NOMO-1 (cell line): ENCODE measurements at regions not wholly inside any gene's neighbourhood (a gene's known extent, or its start where the extent isn't known, plus 50 kb on each side); places are given as distances from the start of the nearest gene placed in this dataset.
"Not testable (repeated sequence)": the region's sequence is repeated elsewhere in the genome, so short reads cannot be mapped to it uniquely, and the experiment has no call there.

Experiments used
- DNase-seq, 2 experiments: peaks; one replicate each; lab custom pipeline; 2025; ENCODE audit not compliant: unreplicated experiment in 2 of 2; lab: John Stamatoyannopoulos, UW

DNA sequence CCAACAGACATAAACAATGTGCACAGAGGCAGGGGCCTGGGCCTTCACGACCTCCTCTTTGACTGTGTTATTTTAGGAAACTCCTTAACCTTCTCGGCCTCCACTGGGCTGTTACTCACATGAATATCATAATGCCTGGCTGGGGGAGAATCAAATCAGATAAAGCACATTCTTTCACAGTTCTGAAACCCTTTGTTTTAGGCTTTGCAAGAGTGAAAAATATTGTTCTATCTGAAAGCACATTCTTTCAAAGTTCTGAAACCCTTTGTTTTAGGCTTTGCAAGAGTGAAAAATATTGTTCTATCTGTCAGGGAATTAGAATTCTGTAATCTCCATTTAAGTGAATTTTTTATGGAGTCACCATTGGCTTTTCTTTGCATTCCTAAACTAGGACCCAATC, 50.7 kb upstream of the SYNDIG1 start:
- no peak for DNase-seq

DNA sequence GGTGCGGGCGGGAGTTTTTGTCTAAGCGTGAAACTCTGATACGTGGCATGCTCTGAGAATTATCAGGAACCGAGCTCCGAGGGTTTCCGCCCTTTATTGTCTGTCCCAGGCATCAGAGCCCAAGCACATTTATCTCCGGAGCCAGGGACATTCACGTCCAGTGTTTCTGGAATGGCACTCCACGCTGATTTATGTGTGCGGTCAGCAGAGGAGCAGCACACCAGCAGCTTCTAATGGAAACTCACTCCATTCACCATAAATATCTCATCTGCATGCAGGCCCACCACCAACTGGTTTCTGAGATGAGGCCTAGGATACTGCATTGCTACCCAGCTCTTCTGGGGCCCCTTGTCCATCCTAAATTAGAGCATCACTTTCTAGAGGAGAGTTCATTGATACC, 51.9 kb upstream of the SYNDIG1 start:
- no peak for DNase-seq

DNA sequence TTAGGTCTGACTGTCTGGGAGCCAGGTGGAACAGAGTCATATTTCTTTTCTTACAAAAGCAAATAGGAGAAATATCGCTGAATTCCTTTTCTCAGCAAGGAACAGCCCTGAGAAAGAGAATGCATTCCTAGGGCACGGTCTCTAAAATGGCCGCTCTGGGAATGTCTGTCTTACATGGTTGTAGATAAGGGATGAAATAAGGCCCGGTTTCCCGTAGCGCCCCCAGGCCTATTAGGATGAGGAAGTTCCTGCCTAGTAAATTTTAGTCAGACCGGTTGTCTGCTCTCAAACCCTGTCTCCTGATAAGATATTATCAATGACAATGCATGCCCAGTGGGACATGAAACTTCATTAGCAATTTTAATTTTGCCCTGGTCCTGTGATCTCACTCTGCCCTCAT, 54.0 kb upstream of the SYNDIG1 start:
- not testable (repeated sequence) for DNase-seq

DNA sequence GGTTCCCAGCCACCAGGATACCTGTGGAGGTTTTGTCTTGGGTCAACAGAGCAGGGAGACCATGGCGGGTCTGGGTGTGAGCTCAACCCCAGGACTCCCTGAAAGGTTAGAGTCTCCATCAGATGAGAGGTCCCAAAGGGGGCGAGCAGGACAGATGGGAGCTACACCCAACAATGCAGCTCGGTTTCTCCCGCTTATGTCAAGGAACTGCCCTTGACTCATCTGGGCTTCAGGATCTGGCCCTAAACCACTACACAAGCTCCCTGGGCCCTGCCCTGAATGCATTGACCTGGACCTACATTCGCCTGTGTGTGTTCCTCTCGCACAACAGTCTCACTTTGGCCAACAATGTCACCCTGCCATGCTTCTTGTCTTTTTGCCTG, 57.6 kb upstream of the SYNDIG1 start:
- DNase-seq = no peak

DNA sequence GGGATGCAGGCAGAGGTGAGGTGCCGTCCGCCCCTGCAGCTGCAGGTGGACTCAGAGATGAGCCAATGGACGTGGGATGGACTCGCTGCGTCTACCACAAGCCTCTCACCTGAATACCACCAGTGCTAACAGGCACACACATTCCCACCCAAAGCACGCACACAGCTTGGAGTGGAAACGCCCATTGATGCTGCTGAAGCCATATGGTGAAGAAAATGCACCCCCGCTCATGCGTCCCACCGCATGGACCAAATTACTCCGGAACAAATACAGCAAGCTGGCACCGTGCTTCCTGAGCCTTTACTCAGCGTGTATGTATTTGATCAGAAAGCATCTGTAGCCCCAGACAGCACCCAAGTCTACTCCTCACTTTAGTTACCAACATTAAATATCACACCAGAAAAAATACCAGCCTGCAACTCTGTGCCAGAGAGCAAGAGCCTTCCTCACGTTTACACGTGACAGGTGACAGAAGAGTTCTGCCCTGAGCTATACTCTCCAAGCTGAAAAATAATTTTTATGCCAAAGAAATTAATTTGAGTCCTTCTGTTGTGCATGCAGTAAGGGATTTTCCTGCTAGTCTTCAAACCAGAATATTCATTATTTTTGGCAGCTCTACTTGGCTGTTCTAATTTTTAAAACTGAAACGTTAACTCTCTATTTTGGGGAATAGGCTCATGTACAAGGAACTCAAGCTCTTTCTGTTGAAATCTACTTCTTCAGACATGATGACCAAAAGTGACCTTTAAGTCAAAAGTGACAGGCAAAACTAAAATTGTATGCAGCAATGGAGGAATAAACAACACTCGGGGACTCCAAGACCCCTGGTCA, 58.2 kb upstream of the SYNDIG1 start:
- no peak for DNase-seq

DNA sequence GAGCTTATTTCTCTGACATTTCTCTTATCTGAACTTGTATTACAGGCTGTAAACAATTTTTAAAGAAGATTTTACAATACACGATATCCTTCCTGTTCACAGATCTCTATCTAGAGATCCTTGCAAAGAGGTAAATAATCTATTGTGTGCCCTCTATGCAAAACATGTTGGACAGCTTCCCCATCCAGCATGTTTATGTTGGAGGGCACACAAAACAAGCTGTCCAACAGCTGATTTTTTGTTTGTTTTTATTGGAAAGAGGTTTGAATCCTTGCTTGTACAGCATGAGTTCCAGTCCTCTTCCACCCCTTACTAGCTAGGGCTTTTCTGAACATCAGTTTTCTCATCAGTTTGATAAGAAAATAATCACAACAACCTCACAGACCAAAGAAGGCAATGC, 62.3 kb upstream of the SYNDIG1 start:
- no peak for DNase-seq

DNA sequence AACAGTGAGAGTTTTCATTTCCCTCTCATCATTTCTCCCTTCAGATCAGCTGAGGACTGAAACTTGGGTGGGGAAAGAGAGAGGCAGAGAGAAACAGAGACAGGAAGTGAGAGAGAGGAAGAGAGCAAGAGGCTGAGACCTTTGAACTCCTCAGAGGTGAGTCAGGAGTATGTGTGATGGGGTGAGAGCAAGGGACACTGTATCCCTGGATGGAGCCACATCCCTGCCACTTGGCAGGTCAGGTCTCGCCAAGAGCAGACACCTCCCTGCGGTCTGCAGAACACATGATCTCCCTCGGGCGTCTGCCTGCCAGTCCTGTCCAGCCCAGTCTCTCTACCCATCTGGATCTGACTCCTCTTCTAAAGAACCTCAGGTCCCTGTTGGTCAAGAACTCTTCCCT, 62.7 kb upstream of the SYNDIG1 start:
- no peak for DNase-seq

DNA sequence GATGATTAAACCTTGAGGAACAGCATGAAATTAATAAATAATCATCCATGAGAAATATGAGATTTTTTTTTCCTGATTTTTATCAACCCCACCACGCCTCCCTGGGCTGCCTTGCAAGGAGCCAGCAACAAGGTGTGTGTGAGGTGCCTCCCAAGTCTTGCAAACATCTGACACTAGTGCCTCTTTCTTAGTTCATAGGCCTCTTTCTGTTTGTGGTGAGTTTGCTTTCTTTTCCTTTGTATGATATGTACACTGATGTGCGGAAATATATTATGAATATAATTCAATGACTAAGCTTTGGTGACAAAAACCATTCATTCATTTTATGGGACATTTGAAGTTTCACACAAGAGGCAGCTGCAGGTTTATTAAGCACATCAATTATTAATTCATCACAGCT, 63.2 kb upstream of the SYNDIG1 start:
- no peak for DNase-seq

DNA sequence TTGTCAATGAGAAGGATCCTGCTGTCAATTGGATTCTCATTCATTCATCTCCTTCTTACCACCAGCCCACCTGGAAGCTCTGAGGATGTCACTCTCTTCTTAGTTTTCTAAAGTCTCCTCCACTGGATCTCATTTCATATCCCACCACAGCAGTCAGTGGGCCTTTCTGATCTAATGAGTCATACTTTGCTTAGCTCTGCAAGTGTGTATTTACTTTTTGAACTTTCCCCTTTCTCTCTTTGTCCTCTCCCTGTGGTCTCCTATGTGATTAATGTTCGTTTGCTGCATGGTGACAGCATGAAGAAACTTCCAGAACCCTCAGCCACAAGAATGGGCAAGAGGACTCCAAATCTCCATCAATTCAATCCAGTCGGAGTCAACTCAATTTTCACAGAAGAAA, 63.6 kb upstream of the SYNDIG1 start:
- DNase-seq = no peak

DNA sequence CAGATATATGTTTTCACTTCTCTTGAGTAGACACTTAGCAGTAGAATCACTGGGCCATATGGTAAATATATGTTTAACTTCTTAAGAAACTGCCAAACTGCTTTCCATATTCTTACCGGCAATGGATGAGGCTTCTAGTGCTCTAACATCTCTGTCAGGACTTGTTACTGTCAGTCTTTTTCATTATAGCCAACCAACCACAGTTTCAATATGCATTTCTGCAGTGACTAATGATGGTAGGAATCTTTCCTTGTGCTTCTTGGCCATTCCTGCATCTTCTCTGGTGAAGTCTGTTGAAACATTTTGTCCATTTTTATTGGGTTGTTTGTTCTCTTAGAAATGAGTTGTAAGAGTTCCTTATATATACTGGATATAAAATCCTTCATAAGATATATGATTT, 66.0 kb upstream of the SYNDIG1 start:
- no peak for DNase-seq

DNA sequence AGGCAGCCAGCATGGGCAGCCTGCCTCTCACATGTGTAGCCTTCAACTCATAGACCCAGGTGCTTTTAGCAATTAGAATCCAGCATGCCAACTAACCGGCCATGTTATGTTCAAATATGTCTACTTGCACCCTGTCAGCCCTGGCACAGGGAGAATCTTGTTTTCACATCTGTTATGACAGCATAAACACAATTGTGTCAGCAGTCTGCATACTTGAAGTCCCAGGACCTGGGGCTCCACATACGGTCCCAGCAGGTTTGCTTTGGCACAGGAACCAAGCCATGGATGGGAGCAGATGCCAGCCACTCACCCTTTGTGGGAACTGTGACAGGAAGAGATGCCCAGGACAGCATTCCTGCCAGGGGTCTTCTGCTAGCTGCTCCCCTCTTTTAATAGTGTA, 67.2 kb upstream of the SYNDIG1 start:
- no peak for DNase-seq

DNA sequence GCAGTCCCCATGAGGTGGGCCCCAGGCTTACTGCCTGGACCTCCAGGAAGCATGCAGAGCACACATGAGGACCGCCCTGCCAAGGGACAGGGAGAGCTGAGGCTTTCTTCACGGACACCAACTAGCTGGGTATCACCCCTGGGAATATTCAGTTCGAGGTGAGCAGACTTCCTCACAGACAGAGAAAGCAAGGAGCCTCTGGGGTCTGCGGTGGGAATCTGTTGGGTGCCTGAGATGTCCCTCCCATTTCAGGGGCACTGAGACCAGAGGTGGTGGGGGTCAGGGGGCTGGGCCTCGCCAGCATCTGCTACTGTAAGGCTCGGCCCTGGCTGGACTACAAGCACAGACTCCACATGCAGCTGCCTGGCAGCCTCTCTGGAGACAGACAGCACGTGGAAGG, 74.3 kb upstream of the SYNDIG1 start:
- no peak for DNase-seq

DNA sequence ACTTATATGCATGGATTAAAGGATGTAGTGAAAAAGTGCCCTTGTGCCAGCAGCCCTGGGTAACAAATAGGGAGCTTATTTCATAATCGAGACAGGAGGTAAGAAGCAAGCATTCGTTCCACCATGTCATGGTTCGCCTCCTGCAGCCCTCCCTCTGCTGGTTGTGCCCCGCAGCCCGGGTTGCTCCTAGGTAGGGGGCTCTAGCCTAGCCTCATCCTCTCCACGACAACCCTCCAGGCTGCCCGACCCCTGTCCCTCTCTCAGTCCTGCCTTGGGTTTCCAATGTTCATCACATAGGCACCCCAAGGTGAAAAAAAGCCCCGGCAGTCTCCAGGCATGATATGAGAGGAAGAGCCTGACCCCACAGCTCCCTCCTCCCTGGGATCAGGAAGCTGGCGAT, 75.5 kb upstream of the SYNDIG1 start:
- DNase-seq = no peak

DNA sequence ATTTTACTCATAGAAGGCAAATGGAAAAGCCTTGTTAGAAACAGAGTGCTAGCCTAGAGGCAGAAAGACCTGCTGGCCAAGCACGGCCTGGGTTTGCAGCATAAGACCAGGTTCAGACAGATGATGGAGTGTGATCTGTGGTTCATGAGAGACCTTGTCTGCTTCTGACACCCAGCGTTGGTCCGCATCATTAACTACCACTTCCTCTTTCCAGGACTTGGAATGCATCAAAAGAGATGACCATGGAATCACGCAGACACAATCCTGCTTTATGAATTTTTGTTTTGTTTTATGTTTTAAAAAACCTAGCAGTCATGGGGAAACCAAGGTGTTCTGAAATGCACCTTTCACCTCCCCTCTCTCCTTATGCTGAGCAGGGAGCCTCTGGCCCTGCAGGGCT, 76.8 kb upstream of the SYNDIG1 start:
- peak in 1 of 2 experiments; percentile 7 for DNase-seq

DNA sequence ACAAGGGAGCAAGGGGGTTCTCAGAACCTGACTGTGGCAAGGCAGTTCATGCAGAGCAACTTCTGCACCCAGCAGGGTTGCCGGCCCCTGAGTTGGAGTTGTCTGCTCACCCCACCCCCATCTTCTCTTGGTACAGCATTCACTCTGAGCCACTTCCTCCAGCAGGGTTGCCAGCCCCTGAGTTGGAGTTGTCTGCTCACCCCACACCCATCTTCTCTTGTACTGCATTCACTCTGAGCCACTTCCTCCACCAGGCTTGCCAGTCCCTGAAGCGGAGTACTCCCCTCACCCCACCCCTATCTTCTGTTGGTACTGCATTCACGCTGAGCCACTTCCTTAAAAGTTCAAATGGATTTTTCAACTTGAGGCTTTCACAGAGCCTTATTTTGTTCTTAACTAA, 79.7 kb upstream of the SYNDIG1 start:
- peak; percentile 93 to 97 for DNase-seq

DNA sequence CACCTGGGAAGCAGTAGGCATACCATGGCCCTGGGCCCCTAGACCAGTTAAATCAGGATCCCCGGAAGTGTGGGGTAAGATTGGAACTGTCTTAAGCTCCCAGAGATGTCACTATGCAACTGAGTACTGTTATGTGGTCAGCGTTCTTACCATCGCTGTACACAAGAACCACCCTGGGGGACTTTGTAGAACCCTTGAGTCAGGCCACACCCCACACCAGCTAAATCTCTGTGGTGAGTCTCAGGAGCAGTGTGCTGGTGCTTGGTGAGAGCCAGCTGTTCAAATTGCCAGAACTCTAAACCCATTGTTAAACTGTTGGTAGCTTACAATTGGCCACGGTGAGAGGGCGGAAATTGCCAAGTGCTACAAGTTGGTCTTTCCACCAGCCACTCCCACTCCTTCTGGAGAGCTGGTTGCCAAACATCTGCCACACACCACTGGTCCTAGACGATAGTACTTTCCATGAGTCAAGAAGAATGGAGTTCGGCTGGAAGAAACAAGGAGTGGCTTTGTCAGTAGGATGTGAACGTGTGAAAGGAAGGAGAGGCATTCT, 80.5 kb upstream of the SYNDIG1 start:
- no peak for DNase-seq

DNA sequence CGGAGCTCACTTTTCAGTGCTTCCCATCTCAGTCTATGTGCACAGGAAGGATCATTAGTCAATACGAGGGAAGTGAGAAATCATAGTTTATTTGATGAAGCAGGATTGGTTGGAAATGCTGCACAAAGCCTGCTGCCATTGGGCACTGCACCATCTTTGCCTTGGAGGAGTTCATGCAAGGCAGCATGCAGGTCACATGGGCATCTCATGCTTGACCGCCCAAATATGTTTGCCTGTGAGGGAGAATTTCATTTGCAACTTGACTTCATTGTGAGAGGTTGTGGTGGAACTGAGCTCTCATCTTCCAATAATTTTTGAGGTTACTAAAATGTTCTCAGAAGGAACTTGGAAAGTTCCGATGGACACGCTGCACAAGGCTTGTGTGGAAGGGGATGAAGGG, 83.9 kb upstream of the SYNDIG1 start:
- DNase-seq = no peak

DNA sequence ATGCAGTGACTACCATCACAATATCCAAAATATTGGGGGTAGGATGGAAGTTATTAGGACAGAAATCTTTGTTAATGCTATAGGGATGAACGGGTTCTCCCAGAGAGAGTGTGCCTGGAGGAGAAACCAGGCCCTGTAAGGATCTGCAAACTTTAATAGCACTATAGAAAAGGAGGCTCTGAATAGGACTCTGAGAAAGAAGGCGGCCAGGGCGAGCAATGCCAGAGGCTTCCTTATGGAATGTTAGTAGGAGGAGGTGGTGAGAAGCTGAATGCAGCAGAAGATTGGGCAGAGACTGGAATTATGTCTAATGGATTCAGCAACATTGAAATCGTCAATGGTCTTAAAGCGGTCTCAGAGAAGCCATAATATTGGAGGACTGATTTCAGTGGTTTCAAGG, 84.6 kb upstream of the SYNDIG1 start:
- DNase-seq = no peak

DNA sequence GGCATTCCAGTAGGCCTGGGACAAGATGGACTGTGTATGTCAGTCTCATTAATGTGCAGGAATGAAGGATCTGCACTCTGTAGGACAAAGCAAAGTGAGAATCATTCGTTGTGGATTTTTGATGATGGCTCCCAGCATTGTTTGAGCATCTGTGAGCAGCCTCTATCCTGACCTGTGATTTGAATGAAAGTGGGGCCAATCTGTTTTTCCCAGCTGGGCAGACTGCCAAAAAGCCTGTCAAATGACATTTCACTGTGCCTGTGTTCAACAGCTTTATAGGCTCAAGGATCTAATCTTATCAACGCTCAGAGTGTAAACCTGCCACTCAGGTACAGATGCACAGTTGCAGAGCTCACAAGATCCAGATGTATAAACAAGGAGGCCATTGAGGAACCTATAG, 86.7 kb upstream of the SYNDIG1 start:
- no peak for DNase-seq

DNA sequence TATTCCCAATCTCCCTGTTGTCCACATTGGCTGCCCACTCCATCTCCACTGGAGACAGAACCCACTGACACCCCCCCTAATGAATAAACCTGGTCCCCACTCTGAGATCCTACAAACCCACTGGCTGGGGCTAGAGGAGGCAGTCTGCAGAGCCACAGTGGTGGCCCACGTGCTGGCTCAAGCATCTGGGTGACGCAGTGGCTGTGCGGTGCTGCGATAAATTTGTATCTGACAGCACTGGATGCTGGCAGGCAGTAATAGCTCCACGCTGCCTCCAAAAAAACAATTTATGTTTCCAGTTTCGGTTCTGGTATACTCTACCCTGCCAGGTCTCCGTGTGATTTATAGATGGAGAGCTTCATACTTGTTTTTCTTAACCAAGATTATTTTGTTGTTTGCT, 87.1 kb upstream of the SYNDIG1 start:
- DNase-seq = no peak

DNA sequence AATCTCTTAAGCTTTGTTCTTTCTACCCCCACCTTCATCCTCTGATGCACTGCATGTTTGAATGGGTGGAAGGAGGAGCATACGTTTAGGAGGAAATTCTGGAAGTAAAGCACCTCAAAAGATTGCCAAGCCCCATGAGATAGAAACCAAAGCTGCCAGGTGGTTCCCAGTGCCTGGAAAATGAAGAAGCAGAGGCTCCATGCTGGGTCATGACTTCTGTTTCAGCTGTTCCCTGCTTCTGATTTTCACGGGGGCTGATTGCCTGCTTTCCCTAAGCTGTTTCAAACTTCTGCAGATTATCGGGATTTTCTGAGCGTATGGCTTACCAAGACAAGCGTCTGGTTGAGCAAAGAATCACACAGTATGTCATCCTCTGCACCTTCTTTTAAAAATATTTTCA, 87.5 kb upstream of the SYNDIG1 start:
- DNase-seq = no peak

DNA sequence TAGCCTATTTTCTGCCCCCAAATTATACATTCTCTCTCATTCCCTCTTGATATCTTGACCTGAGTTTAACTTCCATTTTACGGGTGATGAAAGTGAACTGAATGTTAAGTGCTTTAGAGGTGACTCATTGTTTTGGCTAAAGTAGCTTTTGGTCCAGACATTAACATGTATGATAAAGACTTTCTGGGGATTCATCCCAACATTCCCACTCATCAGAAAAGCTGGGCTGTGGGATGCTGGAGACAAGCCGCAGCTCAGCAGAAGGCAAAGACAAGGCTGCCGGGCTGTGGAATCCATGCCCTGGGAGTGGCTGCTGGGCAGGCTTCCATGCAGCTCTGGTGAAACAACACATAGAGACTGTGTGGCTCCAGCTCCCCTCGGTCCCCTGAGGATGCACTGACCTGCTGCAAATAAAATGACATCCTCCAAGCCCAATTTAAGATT, 89.9 kb upstream of the SYNDIG1 start:
- DNase-seq = no peak
